ENCODE measurements at regions not wholly inside any gene's neighbourhood (a gene's known extent, or its start where the extent isn't known, plus 50 kb on each side); places are given as distances from the start of the nearest gene placed in this dataset.
"Not testable (repeated sequence)": the region's sequence is repeated elsewhere in the genome, so short reads cannot be mapped to it uniquely, and the experiment has no call there.

DNA sequence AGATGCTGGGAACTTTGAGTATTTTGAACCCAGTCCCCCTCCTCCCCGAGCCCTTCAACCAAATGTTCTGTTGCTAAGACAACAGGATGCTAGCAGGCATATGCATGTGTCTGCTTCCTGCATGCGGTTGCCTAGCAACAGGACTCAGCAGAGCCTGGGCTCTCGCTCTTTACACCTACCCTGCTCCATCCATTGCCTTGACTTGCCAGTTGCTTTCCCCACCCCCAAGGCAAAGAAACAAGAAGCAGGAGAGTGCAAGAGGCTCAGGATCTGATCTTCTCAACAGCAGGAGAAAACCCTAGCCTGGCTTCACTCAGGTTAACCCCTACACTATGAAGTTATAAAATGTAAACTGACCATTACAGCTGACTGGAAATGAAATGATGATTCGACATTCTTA, 393.0 kb downstream of the IGSF11 start:
- DNase-seq, result peak; percentile 98

DNA sequence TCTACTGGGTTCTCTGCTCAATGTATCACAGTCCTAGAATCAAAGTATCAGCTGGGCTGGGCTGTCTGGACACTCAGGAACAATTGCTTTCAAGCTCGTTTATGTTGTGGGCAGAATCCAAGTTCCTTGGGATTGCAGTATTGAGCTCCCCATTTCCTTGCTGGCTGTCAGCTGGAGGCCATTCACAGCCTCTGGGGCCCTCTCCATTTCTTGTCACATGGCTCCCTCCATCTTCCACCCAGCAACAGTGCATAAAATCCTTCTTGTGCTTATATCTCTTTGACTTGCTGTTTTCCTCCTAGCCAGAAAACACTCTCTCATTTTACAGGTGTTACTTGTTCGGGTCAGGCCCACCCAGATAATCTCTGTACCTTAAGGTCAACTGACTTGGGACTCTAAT, 363.5 kb downstream of the IGSF11 start:
- no peak for DNase-seq

DNA sequence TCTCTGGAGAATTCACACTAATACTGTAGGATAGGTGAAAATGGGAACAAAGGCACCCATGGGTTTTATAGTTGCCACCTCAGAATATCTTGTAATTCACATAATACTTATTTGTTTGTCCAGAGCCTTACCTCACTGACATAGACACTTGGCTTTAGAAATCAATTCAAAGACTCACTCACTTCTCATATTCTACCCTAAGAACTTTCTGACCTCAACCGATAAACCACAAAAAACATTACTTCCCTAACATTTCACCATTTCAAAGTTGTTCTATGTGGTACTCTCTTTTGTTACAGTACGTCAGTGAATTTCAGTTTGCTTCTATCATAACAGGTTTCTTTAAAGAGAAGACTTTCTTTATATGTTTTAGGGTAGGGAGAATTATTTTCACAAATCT, 359.3 kb downstream of the IGSF11 start:
- no peak for DNase-seq

DNA sequence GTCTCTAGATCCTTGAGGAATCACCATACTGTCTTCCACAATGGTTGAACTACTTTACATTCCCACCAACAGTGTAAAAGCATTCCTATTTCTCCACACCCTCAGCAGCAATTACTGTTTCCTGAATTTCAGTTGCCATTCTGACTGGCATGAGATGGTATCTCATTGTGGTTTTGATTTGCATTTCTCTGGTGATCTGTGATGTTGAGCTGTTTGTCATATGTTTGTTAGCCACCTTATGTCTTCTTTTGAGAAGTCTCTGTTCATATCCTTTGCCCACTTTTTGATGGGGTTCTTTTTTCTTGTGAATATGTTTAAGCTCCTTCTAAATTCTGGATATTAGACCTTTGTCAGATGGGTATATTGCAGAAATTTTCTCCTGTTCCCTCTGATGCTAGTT, 356.0 kb downstream of the IGSF11 start:
- DNase-seq, result not testable (repeated sequence)

DNA sequence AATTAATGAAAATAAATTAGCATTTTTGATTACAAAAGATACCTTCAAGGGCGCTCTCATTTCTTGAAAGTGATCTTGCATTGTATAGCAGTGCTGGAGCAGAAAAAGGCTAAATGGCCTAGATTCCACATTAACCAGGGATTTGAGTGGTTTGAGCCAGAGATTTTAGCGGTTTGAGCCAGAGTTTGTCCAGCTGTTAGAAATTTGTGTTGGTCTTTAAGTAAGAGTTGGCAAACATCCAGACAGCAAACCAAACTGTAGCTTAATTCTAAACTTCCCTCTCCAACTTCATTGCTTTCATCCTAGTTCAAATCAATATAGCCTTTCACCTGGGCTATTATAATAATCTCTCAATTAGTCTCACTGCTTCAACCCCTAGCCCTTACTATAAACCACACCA, 351.7 kb downstream of the IGSF11 start:
- DNase-seq, result peak; percentile 75

DNA sequence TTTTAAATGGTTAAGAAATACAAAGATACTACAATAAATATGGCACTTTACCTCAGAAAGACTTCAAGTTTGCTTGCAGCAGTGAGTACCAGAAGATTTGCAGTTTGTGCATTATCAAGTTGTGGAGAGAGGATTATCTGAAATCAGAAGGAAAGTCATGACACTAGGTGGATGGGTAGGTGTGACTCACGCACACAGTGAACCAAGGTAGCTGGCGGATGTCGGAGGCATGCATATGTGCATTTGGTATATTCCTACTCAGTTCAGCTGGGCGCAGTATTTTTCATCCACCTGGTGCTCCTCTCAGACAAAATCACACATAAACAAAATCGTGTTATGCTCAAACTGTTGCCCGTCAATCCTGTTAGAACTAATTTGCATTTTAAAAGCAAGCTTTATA, 351.0 kb downstream of the IGSF11 start:
- DNase-seq, result no peak

DNA sequence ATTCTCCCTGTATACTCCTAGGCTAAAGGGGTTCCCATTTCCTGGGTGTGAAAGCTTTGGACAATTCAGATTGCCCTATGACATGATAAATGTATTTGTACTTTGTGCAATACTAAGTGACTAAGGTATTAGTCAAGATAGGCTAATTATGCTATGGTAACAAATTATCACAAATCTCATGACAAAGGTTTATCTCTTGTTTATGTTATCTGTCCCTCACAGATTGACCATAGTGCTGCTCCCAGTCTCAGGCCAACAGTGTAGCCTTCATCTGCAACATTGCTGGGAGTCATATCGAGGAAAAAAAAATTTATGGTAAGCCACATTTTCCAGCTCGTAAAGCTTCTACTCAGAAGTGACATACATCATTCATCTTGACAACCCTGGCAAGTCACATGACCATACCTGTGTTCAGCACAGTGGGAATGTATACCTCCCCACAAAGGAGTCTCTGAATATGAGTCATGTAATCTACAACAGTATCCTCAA, 346.2 kb downstream of the IGSF11 start:
- no peak for DNase-seq

DNA sequence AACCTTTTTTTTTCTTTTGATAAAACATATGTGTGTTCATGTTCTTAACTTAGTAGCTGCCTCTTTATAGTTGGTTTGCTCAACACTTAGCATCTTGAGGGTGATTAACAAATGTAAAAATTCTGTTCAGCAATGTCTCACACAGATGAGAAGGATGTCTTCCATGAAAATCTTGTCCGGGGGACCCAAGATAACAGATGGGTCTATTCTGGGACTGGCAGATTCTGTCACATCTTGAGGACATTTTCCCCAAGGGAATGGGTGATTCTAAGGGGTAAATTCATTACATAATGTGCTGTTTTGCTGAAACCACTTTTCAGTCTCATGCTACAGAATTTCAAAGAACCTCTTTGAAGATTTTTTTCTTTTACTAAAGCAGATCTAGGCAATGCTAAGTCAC, 342.2 kb downstream of the IGSF11 start:
- DNase-seq, result no peak

DNA sequence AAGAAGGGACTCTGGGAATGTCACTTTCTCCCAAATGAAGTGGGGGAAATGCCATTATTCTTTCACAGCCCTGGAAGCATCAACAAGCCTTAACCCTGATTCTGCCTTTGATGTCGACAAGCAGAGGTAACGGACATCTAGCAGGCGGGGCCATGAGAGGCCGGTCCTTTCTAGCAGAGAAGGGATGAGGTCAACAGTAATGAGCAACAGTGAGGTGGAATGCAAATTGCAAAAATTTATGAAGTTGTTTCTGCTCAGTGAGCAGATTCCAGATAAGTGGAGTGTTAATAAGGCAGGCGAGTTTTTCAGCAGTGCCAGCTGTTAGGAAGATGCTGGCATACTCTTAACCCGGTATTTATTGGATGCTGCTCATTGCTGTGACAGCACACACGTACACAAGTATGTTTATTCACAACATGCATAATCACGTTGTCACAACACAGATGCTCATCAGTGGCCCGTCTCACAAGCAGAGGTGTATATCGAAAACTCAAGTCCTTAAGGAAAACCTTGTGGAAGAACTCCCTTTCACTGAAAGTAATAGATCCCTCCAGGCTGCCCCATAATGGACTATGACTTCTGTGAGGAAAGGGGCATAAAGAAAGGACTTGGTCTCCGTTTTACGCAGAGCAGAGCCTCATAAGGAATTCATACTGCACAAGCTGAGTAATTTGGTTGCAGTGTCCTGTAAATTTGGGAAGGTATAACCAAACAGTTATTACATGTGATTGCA, 329.0 kb downstream of the IGSF11 start:
- no peak for DNase-seq

DNA sequence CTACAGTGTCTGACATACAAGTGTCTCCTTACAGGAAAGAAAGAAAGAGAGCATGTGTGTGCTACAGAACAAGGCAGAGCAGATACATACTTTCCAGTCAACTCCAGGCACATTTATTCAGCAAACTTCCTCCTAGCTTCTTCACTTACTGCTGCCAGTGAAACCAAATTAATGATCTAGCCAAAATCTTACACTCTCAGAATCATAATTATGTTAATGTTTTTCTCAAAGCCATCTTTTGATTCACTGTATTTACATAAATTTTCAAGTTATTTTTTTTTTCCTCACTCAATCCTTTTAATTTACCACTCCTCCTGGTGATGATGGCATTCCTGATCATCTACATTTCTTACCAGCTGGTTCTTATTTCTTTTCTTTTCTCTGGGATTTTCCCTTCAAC, 326.7 kb downstream of the IGSF11 start:
- no peak for DNase-seq

DNA sequence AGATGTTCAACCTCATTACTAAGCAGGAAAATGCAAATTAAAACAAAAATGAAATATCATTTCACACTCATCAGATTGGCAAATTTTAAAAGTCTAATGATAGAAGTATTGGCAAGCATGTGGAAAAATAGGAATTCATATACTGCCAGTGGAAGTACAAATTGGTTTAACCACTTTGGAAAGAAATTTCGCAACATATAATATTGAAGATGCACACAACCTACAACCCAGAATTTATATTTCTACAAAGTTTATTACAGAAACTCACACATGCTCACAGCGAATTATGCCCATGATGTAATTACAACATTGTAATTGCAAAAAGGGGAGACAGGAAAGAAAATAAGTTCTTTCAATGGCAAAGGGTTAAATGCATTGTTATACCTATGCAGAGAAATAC, 324.1 kb downstream of the IGSF11 start:
- no peak for DNase-seq

DNA sequence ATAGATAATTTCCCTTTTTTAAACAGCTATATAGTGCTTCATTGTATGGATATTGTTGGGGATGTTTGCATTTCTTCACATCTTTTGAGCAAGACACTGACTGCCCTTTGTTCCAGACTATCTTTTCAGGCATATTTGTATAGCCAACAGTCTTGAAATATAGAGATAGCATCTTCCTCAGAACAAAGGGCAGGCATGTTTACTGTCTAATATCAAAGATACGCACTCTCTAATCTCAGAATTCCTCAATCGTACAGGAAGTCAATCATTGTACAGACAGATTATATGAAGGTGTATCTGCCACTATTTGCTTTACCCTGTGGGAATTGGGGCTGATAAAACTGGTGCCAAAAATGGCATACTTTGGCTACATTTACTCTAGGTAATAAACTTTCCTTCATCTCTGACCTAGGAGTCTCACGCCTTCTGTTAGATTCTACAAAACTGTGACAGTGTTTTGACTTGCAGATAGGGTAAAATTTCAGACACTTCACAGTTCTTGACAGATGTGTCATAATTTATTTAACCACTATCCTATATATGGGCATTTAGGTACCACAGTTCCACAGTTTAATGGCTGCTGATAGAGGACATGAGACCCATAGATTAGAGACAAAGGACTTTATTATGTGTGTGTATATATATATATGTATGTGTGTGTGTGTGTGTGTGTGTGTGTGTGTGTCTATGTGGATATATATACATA, 321.0 kb downstream of the IGSF11 start:
- DNase-seq, result no peak

DNA sequence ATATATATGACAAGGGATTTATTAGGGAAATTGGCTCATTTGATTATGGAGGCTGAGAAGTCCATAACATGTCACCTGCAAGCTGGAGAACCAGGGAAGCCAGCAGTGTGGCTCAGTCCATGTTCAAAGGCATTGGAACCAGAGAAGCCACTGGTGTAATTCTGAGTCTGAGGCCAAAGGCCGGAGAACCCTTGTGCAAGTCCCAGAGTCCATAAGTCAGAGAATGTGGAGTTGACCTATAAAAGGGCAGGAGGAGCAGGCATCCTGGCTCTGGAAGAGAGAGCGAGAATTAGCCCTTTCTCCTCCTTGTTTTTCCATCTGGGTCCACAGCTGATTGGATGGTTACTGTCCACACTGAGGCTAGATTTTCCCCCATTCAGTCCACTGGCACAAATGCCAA, 319.8 kb downstream of the IGSF11 start:
- no peak for DNase-seq

DNA sequence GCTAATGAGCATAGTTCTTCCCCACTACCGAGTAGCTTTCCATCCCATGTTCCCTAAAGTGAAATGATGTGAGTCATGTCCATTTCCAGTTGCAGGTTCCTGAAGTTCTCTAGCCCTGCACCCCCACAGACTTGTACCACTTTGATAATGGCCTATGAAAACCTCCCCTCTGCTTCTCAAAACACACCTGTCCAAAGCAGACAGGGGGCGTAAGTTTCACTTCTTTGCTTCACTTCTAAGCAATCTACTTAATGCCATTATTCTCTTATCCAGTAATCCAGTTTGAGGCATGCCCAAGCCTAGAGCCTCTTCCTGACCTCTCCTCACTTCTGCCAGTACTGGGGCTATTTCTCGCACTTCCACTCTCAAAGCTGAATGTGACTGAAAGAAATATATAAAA, 305.1 kb downstream of the IGSF11 start:
- no peak for DNase-seq

DNA sequence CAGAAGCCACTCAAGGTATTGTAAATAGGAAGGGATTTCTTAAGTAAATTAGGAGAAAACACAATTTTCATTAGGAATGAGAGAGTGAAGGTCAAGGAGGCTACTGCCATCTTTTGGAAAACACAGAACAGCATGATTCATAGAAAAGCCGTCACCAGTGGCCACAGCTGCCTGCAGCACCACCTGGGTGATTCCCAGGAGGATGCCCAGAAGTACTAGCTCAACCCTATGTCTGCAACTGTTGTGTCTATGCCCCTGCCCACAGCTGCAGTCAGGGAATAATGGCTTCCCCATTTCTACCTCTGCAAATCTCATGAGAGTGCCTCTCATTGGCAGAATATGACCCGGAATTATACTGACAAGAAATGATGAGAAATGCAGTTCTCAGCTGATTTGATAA, 300.0 kb downstream of the IGSF11 start:
- no peak for DNase-seq

DNA sequence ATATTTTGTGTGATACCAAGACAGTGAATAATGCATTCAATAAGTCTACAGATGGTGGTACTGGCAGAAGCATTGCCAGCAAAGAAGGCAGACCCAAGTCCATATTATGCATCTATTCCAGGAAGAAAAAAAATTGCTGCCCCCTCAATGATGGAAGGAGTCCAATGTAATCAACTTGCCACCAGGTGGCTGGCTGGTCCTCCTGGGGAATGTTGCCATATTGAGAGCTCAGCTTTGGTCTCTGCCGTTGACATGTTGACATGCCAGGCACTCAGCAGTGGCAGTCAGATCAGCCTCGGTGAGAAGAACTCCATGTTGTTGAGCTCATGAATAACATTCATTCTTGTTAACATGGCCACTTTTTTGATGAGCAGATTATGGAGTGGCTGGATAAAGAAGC, 298.5 kb downstream of the IGSF11 start:
- DNase-seq, result no peak

DNA sequence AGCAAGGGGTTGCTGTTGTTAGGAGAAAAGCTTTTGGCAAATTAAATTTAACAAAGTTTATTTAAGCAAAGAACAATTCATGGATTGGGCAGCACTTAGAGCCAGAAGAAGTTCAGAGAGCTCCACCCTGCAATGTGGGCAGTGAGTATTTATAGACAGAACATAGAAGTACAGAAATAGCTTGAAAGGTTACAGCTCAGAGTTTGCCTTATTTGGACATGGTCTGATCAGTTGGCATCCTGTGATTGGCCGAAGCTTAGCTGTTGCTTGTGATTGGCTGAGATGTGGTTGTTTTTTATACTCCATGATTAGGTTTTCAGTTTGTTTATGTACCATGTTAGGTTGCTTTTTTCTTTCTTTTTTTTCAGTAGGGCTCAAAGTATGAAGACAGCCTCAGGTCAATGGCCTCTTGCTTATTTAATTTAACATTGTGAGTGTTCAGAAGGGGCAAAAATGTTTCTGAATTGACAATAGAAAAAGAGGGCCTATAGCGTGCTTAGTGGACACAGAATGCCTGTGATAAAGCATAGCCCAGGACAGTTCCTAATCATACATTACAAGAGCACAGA, 293.8 kb downstream of the IGSF11 start:
- no peak for DNase-seq

DNA sequence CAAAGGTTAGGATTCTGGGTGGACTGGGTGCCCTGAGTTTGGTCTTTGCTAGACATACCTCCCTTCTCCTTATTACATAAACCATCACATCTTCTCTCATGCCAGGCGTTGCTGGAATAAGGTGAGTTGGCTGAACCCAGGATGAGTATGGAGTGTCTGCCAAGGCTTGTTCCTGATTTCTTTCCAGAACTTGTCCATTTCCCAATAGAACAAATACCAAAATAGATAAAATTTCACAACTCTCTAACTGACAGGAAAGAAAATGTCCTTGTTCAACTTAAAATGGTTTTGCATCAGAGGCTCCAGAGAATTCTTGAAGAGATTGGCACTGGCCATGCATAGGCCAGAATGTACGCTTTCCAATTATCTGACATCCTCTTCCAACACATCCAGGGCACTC, 291.9 kb downstream of the IGSF11 start:
- no peak for DNase-seq

DNA sequence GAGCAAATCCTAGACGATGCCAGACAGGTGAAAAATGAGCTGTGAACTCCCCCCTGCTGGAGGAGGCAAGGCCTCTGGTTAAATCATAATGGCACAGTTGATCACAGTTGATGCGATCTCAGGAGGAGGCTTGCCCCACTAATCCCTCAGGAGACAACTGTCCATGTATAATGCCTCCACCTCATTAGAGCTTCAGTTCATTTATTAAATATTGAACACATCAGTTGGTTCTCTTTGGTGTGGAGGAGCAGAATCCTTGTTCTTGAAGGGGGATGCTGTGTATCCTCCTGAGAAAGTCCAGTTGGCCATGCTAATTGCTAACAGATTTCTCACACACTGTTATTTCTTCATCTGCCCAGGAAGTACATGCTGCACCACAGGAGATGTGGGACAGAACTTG, 290.5 kb downstream of the IGSF11 start:
- DNase-seq, result no peak

DNA sequence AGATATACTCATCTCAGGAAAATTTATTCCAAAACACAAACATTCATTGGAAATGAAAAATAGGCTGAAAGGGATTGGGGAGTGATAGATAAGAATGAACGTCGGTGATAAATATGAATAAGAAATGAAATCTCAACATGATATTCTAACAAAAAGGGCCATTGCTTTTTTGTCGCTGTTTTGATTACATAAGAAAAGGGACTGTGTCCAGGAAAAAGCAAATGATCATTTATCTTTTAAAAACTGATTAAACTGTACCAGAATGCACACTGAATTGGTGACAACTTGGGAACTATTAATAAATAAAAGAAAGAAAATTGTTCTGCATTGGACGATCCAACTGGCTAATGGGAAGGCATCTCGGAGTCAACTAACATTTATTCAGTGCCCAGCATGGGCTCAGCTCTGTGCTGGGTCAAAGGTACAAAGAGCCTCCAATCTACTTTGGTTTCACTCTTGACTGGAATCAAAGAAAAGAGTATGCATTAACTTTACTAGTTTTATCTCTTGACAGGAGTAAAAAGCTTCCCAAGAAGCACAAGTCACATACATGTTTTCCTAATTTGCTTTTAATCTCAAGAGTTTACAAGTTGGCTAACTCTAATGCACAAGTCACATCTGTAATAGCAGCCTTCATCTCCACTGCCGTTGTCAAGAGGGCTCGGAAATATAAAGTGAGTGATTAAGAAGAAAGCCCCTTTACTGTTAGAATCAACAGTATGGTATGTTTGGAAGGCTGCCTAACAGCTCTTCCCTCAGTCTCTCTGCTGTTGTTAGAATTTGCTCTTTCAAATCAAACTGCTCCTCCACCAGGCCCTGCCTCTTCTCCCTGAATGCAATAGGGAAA, 280.0 kb downstream of the IGSF11 start:
- DNase-seq, result no peak

DNA sequence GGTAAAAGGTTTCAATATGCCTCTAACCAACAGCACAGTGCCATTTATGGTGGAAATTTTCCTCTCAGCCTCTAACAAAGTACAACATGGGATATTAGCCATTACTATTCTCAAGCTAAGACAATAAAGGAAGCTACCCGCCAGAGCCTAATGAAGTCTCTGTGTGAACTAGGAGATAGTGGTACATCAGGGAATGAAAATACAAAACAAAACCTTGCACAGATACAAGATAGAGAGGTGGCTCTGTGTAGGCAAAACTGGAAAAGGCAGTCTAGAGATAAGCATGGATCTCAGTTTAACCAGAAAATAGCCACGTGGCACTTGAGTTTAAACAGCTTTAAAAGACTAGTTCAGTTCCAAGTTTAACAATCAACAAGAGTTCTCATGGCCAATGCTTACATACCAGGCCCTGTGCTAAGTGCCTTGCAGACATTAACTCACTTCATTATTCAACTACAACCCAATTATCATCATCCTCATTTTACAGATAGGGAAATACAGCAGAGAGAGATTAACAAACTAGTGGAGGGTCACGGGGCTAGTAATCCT, 279.3 kb downstream of the IGSF11 start:
- no peak for DNase-seq

DNA sequence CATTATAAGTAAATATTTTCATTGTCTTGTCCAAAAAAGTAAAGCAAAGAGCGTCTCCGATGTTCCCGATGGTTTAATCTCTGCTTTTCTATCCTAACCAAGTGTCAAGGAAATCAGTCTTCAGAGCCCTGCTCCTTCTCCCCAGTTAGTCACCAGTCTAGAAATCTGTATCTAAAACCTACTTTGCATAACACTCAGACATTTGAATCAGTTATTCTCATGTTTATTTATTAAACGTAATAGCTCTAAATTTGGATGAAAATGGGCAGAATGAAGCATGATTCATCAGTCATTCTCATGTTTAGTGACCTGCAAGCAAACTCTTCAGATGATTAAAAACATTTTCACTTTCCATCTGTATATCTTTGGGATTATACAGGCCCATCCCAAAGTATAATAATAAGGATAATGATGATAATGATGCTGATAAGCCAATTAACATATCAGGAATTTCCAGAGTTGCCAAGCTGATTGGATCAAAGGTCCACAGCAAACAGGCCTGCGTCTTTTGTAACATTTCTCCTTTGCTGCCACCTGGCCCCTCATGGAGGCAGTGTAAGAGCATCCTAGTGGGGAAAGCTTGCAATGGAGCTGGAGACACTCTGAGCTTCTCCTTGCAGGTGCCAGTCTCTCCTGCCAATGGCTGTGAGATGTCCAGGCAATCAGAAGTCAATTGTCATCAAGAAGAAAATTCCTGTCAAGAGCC, 273.9 kb downstream of the IGSF11 start:
- DNase-seq, result peak; percentile 62

DNA sequence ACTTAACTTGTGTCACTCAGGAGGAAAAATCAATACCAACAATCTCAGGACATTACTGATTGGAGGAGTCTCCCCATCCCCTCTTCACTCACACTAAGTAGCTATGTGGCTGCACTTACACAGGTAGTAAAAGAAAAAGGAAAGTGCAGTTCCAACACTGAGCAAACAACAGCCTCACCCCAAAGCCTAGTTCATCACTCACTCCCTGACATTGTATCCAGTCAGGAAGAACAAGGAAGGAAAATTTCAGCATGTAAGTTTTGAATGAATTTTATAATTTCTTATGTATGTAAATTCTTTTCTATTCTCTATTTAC, 273.4 kb downstream of the IGSF11 start:
- no peak for DNase-seq
